ENCODE measurements at regions not wholly inside any gene's neighbourhood (a gene's known extent, or its start where the extent isn't known, plus 50 kb on each side); places are given as distances from the start of the nearest gene placed in this dataset.

- TF ChIP-seq, protein P1, sequence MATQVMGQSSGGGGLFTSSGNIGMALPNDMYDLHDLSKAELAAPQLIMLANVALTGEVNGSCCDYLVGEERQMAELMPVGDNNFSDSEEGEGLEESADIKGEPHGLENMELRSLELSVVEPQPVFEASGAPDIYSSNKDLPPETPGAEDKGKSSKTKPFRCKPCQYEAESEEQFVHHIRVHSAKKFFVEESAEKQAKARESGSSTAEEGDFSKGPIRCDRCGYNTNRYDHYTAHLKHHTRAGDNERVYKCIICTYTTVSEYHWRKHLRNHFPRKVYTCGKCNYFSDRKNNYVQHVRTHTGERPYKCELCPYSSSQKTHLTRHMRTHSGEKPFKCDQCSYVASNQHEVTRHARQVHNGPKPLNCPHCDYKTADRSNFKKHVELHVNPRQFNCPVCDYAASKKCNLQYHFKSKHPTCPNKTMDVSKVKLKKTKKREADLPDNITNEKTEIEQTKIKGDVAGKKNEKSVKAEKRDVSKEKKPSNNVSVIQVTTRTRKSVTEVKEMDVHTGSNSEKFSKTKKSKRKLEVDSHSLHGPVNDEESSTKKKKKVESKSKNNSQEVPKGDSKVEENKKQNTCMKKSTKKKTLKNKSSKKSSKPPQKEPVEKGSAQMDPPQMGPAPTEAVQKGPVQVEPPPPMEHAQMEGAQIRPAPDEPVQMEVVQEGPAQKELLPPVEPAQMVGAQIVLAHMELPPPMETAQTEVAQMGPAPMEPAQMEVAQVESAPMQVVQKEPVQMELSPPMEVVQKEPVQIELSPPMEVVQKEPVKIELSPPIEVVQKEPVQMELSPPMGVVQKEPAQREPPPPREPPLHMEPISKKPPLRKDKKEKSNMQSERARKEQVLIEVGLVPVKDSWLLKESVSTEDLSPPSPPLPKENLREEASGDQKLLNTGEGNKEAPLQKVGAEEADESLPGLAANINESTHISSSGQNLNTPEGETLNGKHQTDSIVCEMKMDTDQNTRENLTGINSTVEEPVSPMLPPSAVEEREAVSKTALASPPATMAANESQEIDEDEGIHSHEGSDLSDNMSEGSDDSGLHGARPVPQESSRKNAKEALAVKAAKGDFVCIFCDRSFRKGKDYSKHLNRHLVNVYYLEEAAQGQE (IDR thresholded peaks at IDR 0.05), result no peak
Measured at GRCh38 chr5:66459728-66460127, 136.5 kb upstream of the MAST4 start (continued).

- no peak overlapping the region for H3K4me3 ChIP-seq (ENCODE audit: low read depth in 1 of 3, low read length in 3 of 3)
- H3K36me3 ChIP-seq (ENCODE audit: control insufficient read depth in 4 of 4, insufficient read depth in 3 of 4, low read depth in 1 of 4, low read length in 3 of 4), result no peaks in the 10 kb centered on the region
- no peaks in the 10 kb centered on the region for H3K9me3 ChIP-seq (ENCODE audit: control insufficient read depth in 4 of 4, low read length in 3 of 4)
- no peak overlapping the region for H3K9ac ChIP-seq (ENCODE audit: low read depth in 1 of 2, low read length in 2 of 2)
- H3K4me1 ChIP-seq (ENCODE audit: control insufficient read depth in 4 of 4, insufficient read depth in 4 of 4, low read length in 3 of 4), result no peaks in the 10 kb centered on the region
- H3K27me3 ChIP-seq (ENCODE audit: control insufficient read depth in 4 of 4, insufficient read depth in 4 of 4, low read length in 3 of 4), result no peaks in the 10 kb centered on the region
- WGBS, result 86% methylated on average over 4 of the region's 4 CpGs
- DNase-seq (ENCODE audit: low spot score), result no peak
- no peak for TF ChIP-seq FOXA1 (IDR thresholded peaks at IDR 0.05)
- no peak for TF ChIP-seq MAX (IDR thresholded peaks at IDR 0.05)
- TF ChIP-seq GABPA (IDR thresholded peaks at IDR 0.05 in 1 of 2, conservative IDR thresholded peaks at IDR 0.05 in 1 of 2), result no peak
- TF ChIP-seq EGR1 (IDR thresholded peaks at IDR 0.05; ENCODE audit: low read depth in 2 of 2), result no peak
- TF ChIP-seq TAF1 (conservative IDR thresholded peaks at IDR 0.05), result no peak
- TF ChIP-seq HNF4A (conservative IDR thresholded peaks at IDR 0.05), result no peak
- TF ChIP-seq, protein P1 (IDR thresholded peaks at IDR 0.05), result no peak
- no peak for TF ChIP-seq RXRA (IDR thresholded peaks at IDR 0.05)
- TF ChIP-seq, protein P2, sequence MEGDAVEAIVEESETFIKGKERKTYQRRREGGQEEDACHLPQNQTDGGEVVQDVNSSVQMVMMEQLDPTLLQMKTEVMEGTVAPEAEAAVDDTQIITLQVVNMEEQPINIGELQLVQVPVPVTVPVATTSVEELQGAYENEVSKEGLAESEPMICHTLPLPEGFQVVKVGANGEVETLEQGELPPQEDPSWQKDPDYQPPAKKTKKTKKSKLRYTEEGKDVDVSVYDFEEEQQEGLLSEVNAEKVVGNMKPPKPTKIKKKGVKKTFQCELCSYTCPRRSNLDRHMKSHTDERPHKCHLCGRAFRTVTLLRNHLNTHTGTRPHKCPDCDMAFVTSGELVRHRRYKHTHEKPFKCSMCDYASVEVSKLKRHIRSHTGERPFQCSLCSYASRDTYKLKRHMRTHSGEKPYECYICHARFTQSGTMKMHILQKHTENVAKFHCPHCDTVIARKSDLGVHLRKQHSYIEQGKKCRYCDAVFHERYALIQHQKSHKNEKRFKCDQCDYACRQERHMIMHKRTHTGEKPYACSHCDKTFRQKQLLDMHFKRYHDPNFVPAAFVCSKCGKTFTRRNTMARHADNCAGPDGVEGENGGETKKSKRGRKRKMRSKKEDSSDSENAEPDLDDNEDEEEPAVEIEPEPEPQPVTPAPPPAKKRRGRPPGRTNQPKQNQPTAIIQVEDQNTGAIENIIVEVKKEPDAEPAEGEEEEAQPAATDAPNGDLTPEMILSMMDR (IDR thresholded peaks at IDR 0.05; ENCODE audit: low read depth, low read length, missing input control), result no peak
- no peak for TF ChIP-seq RAD21 (IDR thresholded peaks at IDR 0.05)
- TF ChIP-seq HNF4G (IDR thresholded peaks at IDR 0.05), result no peak
- TF ChIP-seq, protein P3, sequence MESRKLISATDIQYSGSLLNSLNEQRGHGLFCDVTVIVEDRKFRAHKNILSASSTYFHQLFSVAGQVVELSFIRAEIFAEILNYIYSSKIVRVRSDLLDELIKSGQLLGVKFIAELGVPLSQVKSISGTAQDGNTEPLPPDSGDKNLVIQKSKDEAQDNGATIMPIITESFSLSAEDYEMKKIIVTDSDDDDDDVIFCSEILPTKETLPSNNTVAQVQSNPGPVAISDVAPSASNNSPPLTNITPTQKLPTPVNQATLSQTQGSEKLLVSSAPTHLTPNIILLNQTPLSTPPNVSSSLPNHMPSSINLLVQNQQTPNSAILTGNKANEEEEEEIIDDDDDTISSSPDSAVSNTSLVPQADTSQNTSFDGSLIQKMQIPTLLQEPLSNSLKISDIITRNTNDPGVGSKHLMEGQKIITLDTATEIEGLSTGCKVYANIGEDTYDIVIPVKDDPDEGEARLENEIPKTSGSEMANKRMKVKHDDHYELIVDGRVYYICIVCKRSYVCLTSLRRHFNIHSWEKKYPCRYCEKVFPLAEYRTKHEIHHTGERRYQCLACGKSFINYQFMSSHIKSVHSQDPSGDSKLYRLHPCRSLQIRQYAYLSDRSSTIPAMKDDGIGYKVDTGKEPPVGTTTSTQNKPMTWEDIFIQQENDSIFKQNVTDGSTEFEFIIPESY (IDR thresholded peaks at IDR 0.05), result no peak
- no peak for TF ChIP-seq FOXA2 (IDR thresholded peaks at IDR 0.05)
- H3K27ac ChIP-seq (ENCODE audit: low read depth in 1 of 2, low read length in 2 of 2), result no peak overlapping the region
Measured at GRCh38 chr5:66467564-66467963, 128.6 kb upstream of the MAST4 start.

Data from liver (tissue), 8 donors.